ENCODE measurements at regions not wholly inside any gene's neighbourhood (a gene's known extent, or its start where the extent isn't known, plus 50 kb on each side); places are given as distances from the start of the nearest gene placed in this dataset.

- TF ChIP-seq EZH2 (IDR thresholded peaks at IDR 0.05; ENCODE audit: borderline replicate concordance, low read length): no peak
- TF ChIP-seq, protein P1, sequence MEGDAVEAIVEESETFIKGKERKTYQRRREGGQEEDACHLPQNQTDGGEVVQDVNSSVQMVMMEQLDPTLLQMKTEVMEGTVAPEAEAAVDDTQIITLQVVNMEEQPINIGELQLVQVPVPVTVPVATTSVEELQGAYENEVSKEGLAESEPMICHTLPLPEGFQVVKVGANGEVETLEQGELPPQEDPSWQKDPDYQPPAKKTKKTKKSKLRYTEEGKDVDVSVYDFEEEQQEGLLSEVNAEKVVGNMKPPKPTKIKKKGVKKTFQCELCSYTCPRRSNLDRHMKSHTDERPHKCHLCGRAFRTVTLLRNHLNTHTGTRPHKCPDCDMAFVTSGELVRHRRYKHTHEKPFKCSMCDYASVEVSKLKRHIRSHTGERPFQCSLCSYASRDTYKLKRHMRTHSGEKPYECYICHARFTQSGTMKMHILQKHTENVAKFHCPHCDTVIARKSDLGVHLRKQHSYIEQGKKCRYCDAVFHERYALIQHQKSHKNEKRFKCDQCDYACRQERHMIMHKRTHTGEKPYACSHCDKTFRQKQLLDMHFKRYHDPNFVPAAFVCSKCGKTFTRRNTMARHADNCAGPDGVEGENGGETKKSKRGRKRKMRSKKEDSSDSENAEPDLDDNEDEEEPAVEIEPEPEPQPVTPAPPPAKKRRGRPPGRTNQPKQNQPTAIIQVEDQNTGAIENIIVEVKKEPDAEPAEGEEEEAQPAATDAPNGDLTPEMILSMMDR (conservative IDR thresholded peaks at IDR 0.05 in 1 of 2, IDR thresholded peaks at IDR 0.05 in 1 of 2; ENCODE audit: extremely low read depth in 1 of 2, insufficient read depth in 1 of 2, low read depth in 1 of 2, low read length in 2 of 2): no peak
Measured at GRCh38 chr5:58136406-58136805, 323.5 kb downstream of the PLK2 start.
